H9 (cell line): ENCODE measurements at regions not wholly inside any gene's neighbourhood (a gene's known extent, or its start where the extent isn't known, plus 50 kb on each side); places are given as distances from the start of the nearest gene placed in this dataset.

ENCODE experiments used
- DNase-seq: peaks from one replicate; pipeline ENCODE4 v3.0.0-alpha.2; 2017
- H2AFZ ChIP-seq: one replicate; pipeline ENCODE4 v1.6.1; 2013; ENCODE audit warnings: mild to moderate bottlenecking, low read length, control low read depth, moderate library complexity
- H2AK5ac ChIP-seq: 2 replicates; pipeline ENCODE4 v1.6.1; 2013; ENCODE audit warnings: low read length, control low read depth, mixed read lengths; ENCODE audit not compliant: insufficient read length
- H2BK120ac ChIP-seq: one replicate; pipeline ENCODE4 v1.6.1; 2013; ENCODE audit warnings: low read depth, mild to moderate bottlenecking, low read length, control low read depth, inconsistent platforms; ENCODE audit not compliant: poor library complexity, severe bottlenecking
- H2BK12ac ChIP-seq: 2 replicates; pipeline ENCODE4 v1.6.1; 2013; ENCODE audit warnings: low read length, control low read depth, mixed read lengths, low read depth; ENCODE audit not compliant: insufficient read length
- H2BK15ac ChIP-seq: 2 replicates; pipeline ENCODE4 v1.6.1; 2013; ENCODE audit warnings: low read depth, low read length, control low read depth
- H2BK20ac ChIP-seq: one replicate; pipeline ENCODE4 v1.6.1; 2013; ENCODE audit warnings: low read depth, mild to moderate bottlenecking, low read length, control low read depth, inconsistent platforms; ENCODE audit not compliant: poor library complexity, severe bottlenecking
- H2BK5ac ChIP-seq: 2 replicates; pipeline ENCODE4 v1.6.1; 2013; ENCODE audit warnings: low read length, control low read depth, mixed read lengths; ENCODE audit not compliant: insufficient read length
- H3K14ac ChIP-seq: 2 replicates; pipeline ENCODE4 v1.6.1; 2013; ENCODE audit warnings: low read length, control low read depth; ENCODE audit not compliant: insufficient read depth
- H3K18ac ChIP-seq: 2 replicates; pipeline ENCODE4 v1.6.1; 2013; ENCODE audit warnings: low read depth, mild to moderate bottlenecking, mixed read lengths, low read length, control low read depth; ENCODE audit not compliant: insufficient read length
- H3K23ac ChIP-seq: 2 replicates; pipeline ENCODE4 v1.6.1; 2013; ENCODE audit warnings: low read length, control low read depth, mixed read lengths, low read depth; ENCODE audit not compliant: insufficient read length
- H3K23me2 ChIP-seq: 2 replicates; pipeline ENCODE4 v1.6.1; 2013; ENCODE audit warnings: low read depth, mild to moderate bottlenecking, mixed read lengths, low read length, control low read depth; ENCODE audit not compliant: insufficient read length, poor library complexity, severe bottlenecking
- H3K27ac ChIP-seq: 2 replicates; pipeline ENCODE4 v1.5.1; 2013; ENCODE audit warnings: low read length, control low read depth, mixed read lengths, low read depth; ENCODE audit not compliant: insufficient read length
- H3K27me3 ChIP-seq: 2 replicates; pipeline ENCODE4 v1.6.1; 2013; ENCODE audit warnings: low read length, control low read depth, inconsistent platforms; ENCODE audit not compliant: insufficient read depth
- H3K4ac ChIP-seq: 2 replicates; pipeline ENCODE4 v1.6.1; 2013; ENCODE audit warnings: low read depth, mild to moderate bottlenecking, control low read depth, inconsistent platforms, low read length, moderate library complexity
- H3K4me1 ChIP-seq: 2 replicates; pipeline ENCODE4 v1.6.1; 2013; ENCODE audit warnings: low read length, control low read depth, inconsistent platforms; ENCODE audit not compliant: insufficient read depth
- H3K4me2 ChIP-seq: 2 replicates; pipeline ENCODE4 v1.6.1; 2013; ENCODE audit warnings: low read length, control low read depth, mixed read lengths; ENCODE audit not compliant: insufficient read length, insufficient read depth
- H3K56ac ChIP-seq: 2 replicates; pipeline ENCODE4 v1.6.1; 2013; ENCODE audit warnings: low read depth, mild to moderate bottlenecking, mixed read lengths, low read length, control low read depth; ENCODE audit not compliant: insufficient read length
- H3K79me1 ChIP-seq: 2 replicates; pipeline ENCODE4 v1.6.1; 2013; ENCODE audit warnings: low read depth, mild to moderate bottlenecking, moderate library complexity, low read length, control low read depth, inconsistent platforms; ENCODE audit not compliant: insufficient read depth, poor library complexity, severe bottlenecking
- H3K79me2 ChIP-seq: 2 replicates; pipeline ENCODE4 v1.6.1; 2013; ENCODE audit warnings: low read length, control low read depth, inconsistent platforms; ENCODE audit not compliant: insufficient read depth
- H3K9ac ChIP-seq: 2 replicates; pipeline ENCODE4 v1.6.1; 2013; ENCODE audit warnings: low read length, control low read depth, mixed read lengths; ENCODE audit not compliant: insufficient read length; ENCODE audit errors: extremely low read depth
- H3K9me3 ChIP-seq: one replicate; pipeline ENCODE4 v1.6.1; 2013; ENCODE audit warnings: low read depth, low read length, inconsistent platforms; ENCODE audit not compliant: control insufficient read depth
- H3T11ph ChIP-seq: one replicate; pipeline ENCODE4 v1.6.1; 2013; ENCODE audit warnings: mild to moderate bottlenecking, low read length, control low read depth, inconsistent platforms
- H4K20me1 ChIP-seq: one replicate; pipeline ENCODE4 v1.6.1; 2013; ENCODE audit not compliant: control insufficient read depth, insufficient read length, insufficient read depth
- H4K5ac ChIP-seq: 2 replicates; pipeline ENCODE4 v1.6.1; 2013; ENCODE audit warnings: low read depth, mild to moderate bottlenecking, mixed read lengths, low read length, control low read depth; ENCODE audit not compliant: insufficient read length
- H4K8ac ChIP-seq: replicated peaks from 2 replicates; pipeline ENCODE4 v1.6.1; 2013; ENCODE audit warnings: low read length, control low read depth, mixed read lengths, low read depth; ENCODE audit not compliant: insufficient read length
- H4K91ac ChIP-seq: 2 replicates; pipeline ENCODE4 v1.6.1; 2013; ENCODE audit warnings: low read depth, mild to moderate bottlenecking, moderate library complexity, mixed read lengths, low read length, control low read depth; ENCODE audit not compliant: insufficient read length
- H3K27ac Mint-ChIP-seq, 3 experiments: 2 replicates in 2 of 3; 3 replicates in 1 of 3; pipeline ENCODE4 v1.8.0; 2020 to 2021; ENCODE audit warnings: mixed read lengths in 3 of 3, mild to moderate bottlenecking in 1 of 3, moderate library complexity in 1 of 3
- H3K27me3 Mint-ChIP-seq: 2 replicates; pipeline ENCODE4 v1.8.0; 2021; ENCODE audit warnings: low read depth, mild to moderate bottlenecking, moderate library complexity, mixed read lengths
- H3K36me3 Mint-ChIP-seq, 3 experiments: 2 replicates in 2 of 3; 3 replicates in 1 of 3; pipeline ENCODE4 v1.8.0; 2020 to 2021; ENCODE audit warnings: low read depth in 3 of 3, mixed read lengths in 3 of 3; ENCODE audit not compliant: insufficient read depth in 1 of 3
- H3K4me1 Mint-ChIP-seq, 2 experiments: 2 replicates each; pipeline ENCODE4 v1.8.0; 2020; ENCODE audit warnings: mixed read lengths in 2 of 2
- H3K4me3 Mint-ChIP-seq, 2 experiments: 2 replicates in 1 of 2; 3 replicates in 1 of 2; pipeline ENCODE4 v1.8.0; 2020 to 2021; ENCODE audit warnings: mild to moderate bottlenecking in 2 of 2, mixed read lengths in 2 of 2, moderate library complexity in 1 of 2
- H3K9me3 Mint-ChIP-seq, 2 experiments: 2 replicates in 1 of 2; 3 replicates in 1 of 2; pipeline ENCODE4 v1.8.0; 2020; ENCODE audit warnings: mild to moderate bottlenecking in 2 of 2, mixed read lengths in 2 of 2, moderate library complexity in 1 of 2
- CTCF ChIP-seq: fragments of 200-600 bp; sonication (generic); conservative IDR thresholded peaks from 3 replicates; pipeline ENCODE4 v1.8.0; 2021; ENCODE audit warnings: antibody characterized with exemption, mild to moderate bottlenecking
- WGBS: extraction: QIAGEN DNeasy Blood & Tissue Kit; methylation state at CpG from one replicate; pipeline ENCODE4 v1.1.7; 2013; ENCODE audit warnings: missing lambda C conversion rate, low lambda C conversion rate, mixed read lengths; ENCODE audit not compliant: insufficient read length; ENCODE audit errors: extremely low coverage; 5-methylcytosine and 5-hydroxymethylcytosine counted together

- H2AFZ ChIP-seq, result no peak overlapping the region
- no peaks in the 10 kb centered on the region for H3K9me3 Mint-ChIP-seq
- no peak for TF ChIP-seq CTCF
- H3K4me3 Mint-ChIP-seq, result no peak overlapping the region
- no peak overlapping the region for H2AK5ac ChIP-seq
- no peaks in the 10 kb centered on the region for H3K4me1 ChIP-seq
- H2BK12ac ChIP-seq, result no peak overlapping the region
- no peak overlapping the region for H3K4ac ChIP-seq
- no peaks in the 10 kb centered on the region for H4K20me1 ChIP-seq
- no peaks in the 10 kb centered on the region for H3K27me3 ChIP-seq
- no peaks in the 10 kb centered on the region for H3K27me3 Mint-ChIP-seq
- no peaks in the 10 kb centered on the region for H3K36me3 Mint-ChIP-seq
- no peak overlapping the region for H3K23ac ChIP-seq
- H3K4me1 Mint-ChIP-seq, result no peaks in the 10 kb centered on the region
- no peak overlapping the region for H4K5ac ChIP-seq
- H2BK5ac ChIP-seq, result no peak overlapping the region
- no peak overlapping the region for H3K18ac ChIP-seq
- H4K91ac ChIP-seq, result no peak overlapping the region
- H3K56ac ChIP-seq, result no peak overlapping the region
- H3K23me2 ChIP-seq, result no peaks in the 10 kb centered on the region
- no peaks in the 10 kb centered on the region for H3K9me3 ChIP-seq
- no peak overlapping the region for H3T11ph ChIP-seq
- no peak overlapping the region for H3K4me2 ChIP-seq
- no CpG with 5 or more reads among the region's 1 CpG for WGBS
- H3K27ac ChIP-seq, result no peak overlapping the region
- H3K79me1 ChIP-seq, result no peaks in the 10 kb centered on the region
- no peaks in the 10 kb centered on the region for H3K79me2 ChIP-seq
- no peak overlapping the region for H2BK15ac ChIP-seq
- H3K14ac ChIP-seq, result no peak overlapping the region
- no peak for DNase-seq
- no peak overlapping the region for H3K27ac Mint-ChIP-seq
- no peak overlapping the region for H2BK20ac ChIP-seq
- no peak overlapping the region for H4K8ac ChIP-seq
- no peak overlapping the region for H3K9ac ChIP-seq
- no peak overlapping the region for H2BK120ac ChIP-seq
Measured at GRCh38 chr3:148066802-148067201, 630.9 kb upstream of the AGTR1 start.
